Osteoblast (primary cell): ENCODE measurements at regions not wholly inside any gene's neighbourhood (a gene's known extent, or its start where the extent isn't known, plus 50 kb on each side); places are given as distances from the start of the nearest gene placed in this dataset.

Experiments
- DNase-seq: peaks from one replicate; pipeline ENCODE4 v3.0.0; 2011; ENCODE audit warnings: low spot score, mixed read lengths; ENCODE audit not compliant: insufficient read length; ENCODE audit errors: missing footprints
- H2AFZ ChIP-seq: 2 replicates; pipeline ENCODE4 v1.6.0; 2011; ENCODE audit warnings: mild to moderate bottlenecking, low read length
- H3K27ac ChIP-seq: 2 replicates; pipeline ENCODE4 v1.5.1; 2011; ENCODE audit warnings: mild to moderate bottlenecking, low read depth, low read length, moderate library complexity
- H3K27me3 ChIP-seq: 2 replicates; pipeline ENCODE4 v1.6.0; 2012; ENCODE audit warnings: mild to moderate bottlenecking, control low read depth, inconsistent platforms, low read length, moderate library complexity; ENCODE audit not compliant: insufficient read depth
- H3K36me3 ChIP-seq: 2 replicates; pipeline ENCODE4 v1.5.1; 2011; ENCODE audit warnings: mild to moderate bottlenecking, low read length, control low read depth, moderate library complexity; ENCODE audit not compliant: insufficient read depth
- H3K4me1 ChIP-seq: 2 replicates; pipeline ENCODE4 v1.5.1; 2011; ENCODE audit warnings: mild to moderate bottlenecking, low read length, control low read depth, moderate library complexity; ENCODE audit not compliant: insufficient read depth
- H3K4me2 ChIP-seq: 2 replicates; pipeline ENCODE4 v1.6.0; 2011; ENCODE audit warnings: mild to moderate bottlenecking, low read length; ENCODE audit not compliant: insufficient read depth
- H3K4me3 ChIP-seq: fragments of 200-600 bp; sonication (generic); 3 replicates; pipeline ENCODE4 v1.5.1; 2012; ENCODE audit warnings: mild to moderate bottlenecking, low read length, inconsistent platforms; ENCODE audit not compliant: insufficient read depth
- H3K79me2 ChIP-seq: 2 replicates; pipeline ENCODE4 v1.6.0; 2012; ENCODE audit warnings: mild to moderate bottlenecking, low read length, control low read depth, inconsistent platforms; ENCODE audit not compliant: insufficient read depth
- H3K9me3 ChIP-seq: 2 replicates; pipeline ENCODE4 v1.5.1; 2011; ENCODE audit warnings: low read depth, low read length, control low read depth
- H4K20me1 ChIP-seq: 2 replicates; pipeline ENCODE4 v1.6.0; 2012; ENCODE audit warnings: mild to moderate bottlenecking, low read length, control low read depth; ENCODE audit not compliant: insufficient read depth
- CTCF ChIP-seq: IDR thresholded peaks from 2 replicates; pipeline ENCODE4 v1.5.1; 2011; ENCODE audit warnings: mild to moderate bottlenecking, low read depth, low read length, moderate library complexity; ENCODE audit errors: extremely low read depth

- H4K20me1 ChIP-seq, result no peaks in the 10 kb centered on the region
- no peaks in the 10 kb centered on the region for H3K4me1 ChIP-seq
- no peak overlapping the region for H3K27ac ChIP-seq
- no peaks in the 10 kb centered on the region for H3K79me2 ChIP-seq
- no peaks in the 10 kb centered on the region for H3K36me3 ChIP-seq
- H3K4me3 ChIP-seq, result no peak overlapping the region
- H3K4me2 ChIP-seq, result no peak overlapping the region
- H3K27me3 ChIP-seq, result no peaks in the 10 kb centered on the region
- no peak for DNase-seq
- H2AFZ ChIP-seq, result no peak overlapping the region
- H3K9me3 ChIP-seq, result no peaks in the 10 kb centered on the region
- TF ChIP-seq CTCF, result no peak
Measured at GRCh38 chr2:180799141-180799540, 181.3 kb upstream of the UBE2E3 start.

GRCh38 chr2:180790891-180791290 lies 189.5 kb upstream of the UBE2E3 start:
- Histone ChIP-seq H3K9me3 (no peaks in the 10 kb centered on the region), H3K36me3 (no peaks in the 10 kb centered on the region), H3K27me3 (no peaks in the 10 kb centered on the region), H3K79me2 (no peaks in the 10 kb centered on the region), H3K4me2 (no peak overlapping the region), H2AFZ (no peak overlapping the region), H3K27ac (no peak overlapping the region), H3K4me3 (no peak overlapping the region), H3K4me1 (no peaks in the 10 kb centered on the region), H4K20me1 (no peaks in the 10 kb centered on the region)
- DNase-seq, result no peak
- TF ChIP-seq CTCF, result no peak

GRCh38 chr2:180787330-180787729 lies 193.1 kb upstream of the UBE2E3 start:
- TF ChIP-seq CTCF, result no peak
- Histone ChIP-seq H3K79me2 (no peaks in the 10 kb centered on the region), H3K36me3 (no peaks in the 10 kb centered on the region), H3K27ac (no peak overlapping the region), H3K4me3 (no peak overlapping the region), H3K4me1 (no peaks in the 10 kb centered on the region), H2AFZ (no peak overlapping the region), H3K4me2 (no peak overlapping the region), H3K9me3 (no peaks in the 10 kb centered on the region), H4K20me1 (no peaks in the 10 kb centered on the region), H3K27me3 (no peaks in the 10 kb centered on the region)
- no peak for DNase-seq

GRCh38 chr2:180781276-180781675 lies 199.1 kb upstream of the UBE2E3 start:
- TF ChIP-seq CTCF, result no peak
- no peak for DNase-seq
- Histone ChIP-seq H3K27ac (no peak overlapping the region), H3K79me2 (no peaks in the 10 kb centered on the region), H2AFZ (no peak overlapping the region), H3K36me3 (no peaks in the 10 kb centered on the region), H3K27me3 (no peaks in the 10 kb centered on the region), H3K4me2 (no peak overlapping the region), H3K4me1 (peaks cover 13% of the 10 kb centered on the region), H3K9me3 (no peaks in the 10 kb centered on the region), H3K4me3 (no peak overlapping the region), H4K20me1 (no peaks in the 10 kb centered on the region)
